HepG2 (cell line): ENCODE measurements at regions not wholly inside any gene's neighbourhood (a gene's known extent, or its start where the extent isn't known, plus 50 kb on each side); places are given as distances from the start of the nearest gene placed in this dataset.

Experiments used
- ATAC-seq: fragments of 200-7000 bp; cut with Tn5 transposase; 3 replicates; pipeline ENCODE4 v1.9.1; 2020; ENCODE audit warnings: mild to moderate bottlenecking, moderate library complexity
- BruUV-seq: library from RNA; stranded (reverse); fragments of 400-500 nt; replicated peaks from 2 replicates; lab custom pipeline; 2021; lab: Mats Ljungman, UMichigan
- CTCF ChIA-PET: fragments of 300-600 bp; formaldehyde crosslinking; extraction: SDS; loops from one replicate; lab custom pipeline; 2021; ENCODE audit warnings: low total read pairs, inconsistent platforms, low intra/inter-chr PET ratio; lab: Yijun Ruan, JAX
- POLR2A ChIA-PET: fragments of 350-600 bp; sonication (Branson Sonifier 250); formaldehyde crosslinking; loops from one replicate; lab custom pipeline; 2020; ENCODE audit warnings: antibody characterized with exemption, inconsistent platforms; lab: Yijun Ruan, JAX
- DNase-seq: peaks from one replicate; pipeline ENCODE4 v3.0.0-alpha.2; 2015; ENCODE audit warnings: low spot score
- FAIRE-seq: peaks from 3 replicates; lab custom pipeline; 2011; peaks lifted over from hg19 to GRCh38; lab: Jason Lieb, UNC
- H2AFZ ChIP-seq: one replicate; pipeline ENCODE4 v1.6.1; 2011; ENCODE audit warnings: low read length, inconsistent platforms
- H3K27ac ChIP-seq: fragments of 300-600 bp; 3 replicates; pipeline ENCODE4 v1.8.0; 2011; ENCODE audit warnings: mixed run types, mild to moderate bottlenecking, mixed read lengths, low read length, inconsistent platforms; ENCODE audit not compliant: insufficient read depth; ENCODE audit errors: extremely low read length
- H3K27me3 ChIP-seq, 2 experiments: fragments of 200-600 bp in 1 of 2; 2 replicates in 1 of 2; 3 replicates in 1 of 2; pipeline versions ENCODE4 v1.6.0 to v1.8.0; 2011; ENCODE audit warnings: low read length in 2 of 2, mild to moderate bottlenecking in 2 of 2, moderate library complexity in 2 of 2, inconsistent platforms in 1 of 2; ENCODE audit not compliant: insufficient read depth in 2 of 2, control insufficient read depth in 1 of 2
- H3K36me3 ChIP-seq, 2 experiments: fragments of 200-600 bp in 1 of 2; replicated peaks in 1 of 2; 2 replicates in 1 of 2; 3 replicates in 1 of 2; pipeline versions ENCODE4 v1.5.1 to v1.8.0; 2011; ENCODE audit warnings: low read length in 2 of 2, inconsistent platforms in 1 of 2; ENCODE audit not compliant: insufficient read depth in 2 of 2, control insufficient read depth in 1 of 2
- H3K4me1 ChIP-seq: 2 replicates; pipeline ENCODE4 v1.5.1; 2012; ENCODE audit warnings: low read length, inconsistent platforms; ENCODE audit not compliant: insufficient read depth
- H3K4me2 ChIP-seq: 2 replicates; pipeline ENCODE4 v1.6.0; 2011; ENCODE audit warnings: low read depth, low read length, inconsistent platforms
- H3K4me3 ChIP-seq, 3 experiments: fragments of 200-600 bp in 1 of 3; sonication (generic), shearing (Covaris generic) in 1 of 3; replicated peaks in 1 of 3; 2 replicates each; pipeline ENCODE4 v1.5.1; 2011 to 2016; ENCODE audit warnings: low read length in 3 of 3, inconsistent platforms in 2 of 3, low read depth in 2 of 3, mild to moderate bottlenecking in 2 of 3, control low read depth in 1 of 3, mixed read lengths in 1 of 3; ENCODE audit not compliant: insufficient read depth in 1 of 3
- H3K79me2 ChIP-seq: one replicate; pipeline ENCODE4 v1.6.1; 2011; ENCODE audit warnings: low read length, inconsistent platforms; ENCODE audit not compliant: insufficient read depth
- H3K9ac ChIP-seq: 2 replicates; pipeline ENCODE4 v1.6.0; 2011; ENCODE audit warnings: mild to moderate bottlenecking, low read depth, low read length, inconsistent platforms; ENCODE audit not compliant: insufficient read depth
- H3K9me3 ChIP-seq: 2 replicates; pipeline ENCODE4 v1.5.1; 2012; ENCODE audit warnings: mild to moderate bottlenecking, low read length
- H4K20me1 ChIP-seq: 2 replicates; pipeline ENCODE4 v1.6.0; 2011; ENCODE audit warnings: inconsistent platforms, mild to moderate bottlenecking, low read length, moderate library complexity; ENCODE audit not compliant: insufficient read depth
- ELF3 ChIP-seq: IDR thresholded peaks from 2 replicates; pipeline ENCODE4 v1.6.1; 2016; ENCODE audit warnings: missing genetic modification reagents, missing compliant biosample characterization
- FOXA3 ChIP-seq: IDR thresholded peaks from 2 replicates; pipeline ENCODE4 v1.6.1; 2016; ENCODE audit warnings: missing genetic modification reagents, missing compliant biosample characterization
- GATAD2A ChIP-seq: IDR thresholded peaks from 2 replicates; pipeline ENCODE4 v1.6.1; 2016
- HMG20A ChIP-seq: IDR thresholded peaks from 2 replicates; pipeline ENCODE4 v1.6.1; 2016; ENCODE audit warnings: borderline replicate concordance
- JARID2 ChIP-seq: sonication (generic); formaldehyde crosslinking; IDR thresholded peaks from 2 replicates; pipeline ENCODE4 v1.8.1; 2023; ENCODE audit warnings: missing genetic modification reagents, inconsistent platforms; ENCODE audit not compliant: insufficient replicate concordance
- PRMT3 ChIP-seq: sonication (generic); formaldehyde crosslinking; IDR thresholded peaks from 2 replicates; pipeline ENCODE4 v1.8.1; 2022; ENCODE audit warnings: low read depth, mild to moderate bottlenecking, moderate library complexity, missing genetic modification reagents, borderline replicate concordance
- RCOR2 ChIP-seq: IDR thresholded peaks from 2 replicates; pipeline ENCODE4 v1.6.1; 2016; ENCODE audit warnings: missing biosample characterization, missing genetic modification reagents
- SPEN ChIP-seq: sonication (generic); formaldehyde crosslinking; IDR thresholded peaks from 2 replicates; pipeline ENCODE4 v1.5.1; 2020; ENCODE audit warnings: low read depth, mild to moderate bottlenecking, missing genetic modification reagents
- TGIF2 ChIP-seq: IDR thresholded peaks from 2 replicates; pipeline ENCODE4 v1.6.1; 2016; ENCODE audit warnings: control low read depth, missing compliant biosample characterization
- ZC3H4 ChIP-seq: sonication (generic); formaldehyde crosslinking; IDR thresholded peaks from 2 replicates; pipeline ENCODE4 v1.4.0; 2020; ENCODE audit warnings: missing genetic modification reagents, borderline replicate concordance
- ZNF101 ChIP-seq: sonication (generic); formaldehyde crosslinking; IDR thresholded peaks from 2 replicates; pipeline ENCODE4 v1.4.0; 2020; ENCODE audit warnings: mild to moderate bottlenecking, low read depth, missing genetic modification reagents, borderline replicate concordance
- ZNF337 ChIP-seq: sonication (generic); formaldehyde crosslinking; IDR thresholded peaks from 2 replicates; pipeline ENCODE4 v1.5.1; 2020; ENCODE audit warnings: missing genetic modification reagents, low read depth, mild to moderate bottlenecking, borderline replicate concordance
- ZNF543 ChIP-seq: sonication (generic); formaldehyde crosslinking; IDR thresholded peaks from 2 replicates; pipeline ENCODE4 v1.4.0; 2020; ENCODE audit warnings: mild to moderate bottlenecking, missing genetic modification reagents
- ZNF749 ChIP-seq: sonication (generic); formaldehyde crosslinking; IDR thresholded peaks from 2 replicates; pipeline ENCODE4 v1.8.0; 2022; ENCODE audit warnings: mild to moderate bottlenecking, missing genetic modification reagents, moderate library complexity, borderline replicate concordance
- ZNF784 ChIP-seq: sonication (generic); formaldehyde crosslinking; IDR thresholded peaks from 2 replicates; pipeline ENCODE4 v1.5.1; 2020; ENCODE audit warnings: missing genetic modification reagents, mild to moderate bottlenecking, borderline replicate concordance
- ZNF883 ChIP-seq: sonication (generic); formaldehyde crosslinking; IDR thresholded peaks from 2 replicates; pipeline ENCODE4 v1.5.1; 2020; ENCODE audit warnings: mild to moderate bottlenecking, missing genetic modification reagents; ENCODE audit errors: not compliant biosample characterization
- in situ Hi-C: cut with HindIII; loops from 2 replicates; pipeline ENCODE4 v1.10.0; 2017; ENCODE audit warnings: low pct_unique_long_range_greater_than_20kb; ENCODE audit not compliant: extremely low pct_ligation_motif_present
- intact Hi-C: fragments of 100-400 bp; cut with micrococcal nuclease; formaldehyde crosslinking; loops from one replicate; pipeline ENCODE4 v1.10.0; 2022; ENCODE audit not compliant: unreplicated experiment
- TF ChIP-seq, protein P1 (sequence below): sonication (generic); formaldehyde crosslinking; IDR thresholded peaks from 2 replicates; pipeline ENCODE4 v1.5.1; 2020; ENCODE audit warnings: missing genetic modification reagents, mild to moderate bottlenecking, borderline replicate concordance

DNA sequence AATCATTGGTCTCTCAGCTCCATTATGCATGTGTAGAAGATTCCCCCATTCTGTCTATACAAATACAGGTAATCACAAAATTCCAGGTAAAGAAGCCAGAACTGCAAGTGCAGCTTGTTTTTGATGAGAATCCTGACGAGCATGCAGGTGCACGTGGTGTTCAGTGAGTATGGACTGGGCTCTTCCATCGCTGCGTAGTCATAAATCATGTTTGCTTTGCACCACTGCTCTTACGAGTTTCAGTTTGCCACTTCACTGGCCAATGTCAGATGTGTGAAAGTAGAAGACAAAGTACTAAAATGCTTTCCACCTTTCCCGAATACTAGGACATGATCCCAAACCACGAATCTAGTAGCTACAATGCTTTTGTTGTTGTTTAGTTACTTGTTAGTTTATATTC, 390.7 kb downstream of the LIG4 start (continued):
- TF ChIP-seq ZNF337 (CRISPR knock-in tag) (no peak), ZNF101 (CRISPR knock-in tag) (no peak), ZNF784 (no peak), PRMT3 (CRISPR knock-in tag) (no peak)

DNA sequence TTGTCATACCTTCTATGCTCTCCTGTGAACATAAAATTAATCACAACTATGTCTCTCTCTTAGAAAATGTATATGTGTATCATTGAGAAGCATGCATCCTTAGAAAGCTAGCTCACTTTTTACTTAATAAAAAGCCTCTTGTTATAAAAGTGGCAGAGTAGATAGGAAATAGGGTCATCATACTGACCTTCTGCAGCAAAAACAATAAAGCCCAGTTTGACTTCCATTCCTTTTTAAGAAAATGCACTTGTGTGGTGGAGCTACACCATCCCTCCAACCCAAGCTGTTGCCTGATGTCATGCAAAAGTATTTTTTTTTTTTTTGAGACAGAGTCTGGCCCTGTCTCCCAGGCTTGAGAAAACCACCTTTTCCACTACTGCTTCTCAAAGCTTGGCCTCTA, 393.3 kb downstream of the LIG4 start:
- Histone ChIP-seq H3K27ac (no peak overlapping the region), H3K9me3 (no peaks in the 10 kb centered on the region), H3K9ac (no peak overlapping the region), H2AFZ (no peak overlapping the region), H3K79me2 (no peaks in the 10 kb centered on the region), H3K27me3 (no peaks in the 10 kb centered on the region), H3K36me3 (no peaks in the 10 kb centered on the region), H4K20me1 (no peaks in the 10 kb centered on the region), H3K4me2 (no peak overlapping the region), H3K4me3 (no peak overlapping the region), H3K4me1 (no peaks in the 10 kb centered on the region)
- TF ChIP-seq RCOR2 (CRISPR knock-in tag) (no peak), SPEN (CRISPR knock-in tag) (no peak), FOXA3 (CRISPR knock-in tag) (no peak), HMG20A (CRISPR knock-in tag) (no peak), GATAD2A (CRISPR knock-in tag) (no peak), ZC3H4 (CRISPR knock-in tag) (no peak), ELF3 (CRISPR knock-in tag) (no peak), ZNF543 (no peak), TGIF2 (no peak), ZNF749 (CRISPR knock-in tag) (no peak), JARID2 (CRISPR knock-in tag) (no peak), ZNF883 (no peak)
- TF ChIP-seq, protein P1, sequence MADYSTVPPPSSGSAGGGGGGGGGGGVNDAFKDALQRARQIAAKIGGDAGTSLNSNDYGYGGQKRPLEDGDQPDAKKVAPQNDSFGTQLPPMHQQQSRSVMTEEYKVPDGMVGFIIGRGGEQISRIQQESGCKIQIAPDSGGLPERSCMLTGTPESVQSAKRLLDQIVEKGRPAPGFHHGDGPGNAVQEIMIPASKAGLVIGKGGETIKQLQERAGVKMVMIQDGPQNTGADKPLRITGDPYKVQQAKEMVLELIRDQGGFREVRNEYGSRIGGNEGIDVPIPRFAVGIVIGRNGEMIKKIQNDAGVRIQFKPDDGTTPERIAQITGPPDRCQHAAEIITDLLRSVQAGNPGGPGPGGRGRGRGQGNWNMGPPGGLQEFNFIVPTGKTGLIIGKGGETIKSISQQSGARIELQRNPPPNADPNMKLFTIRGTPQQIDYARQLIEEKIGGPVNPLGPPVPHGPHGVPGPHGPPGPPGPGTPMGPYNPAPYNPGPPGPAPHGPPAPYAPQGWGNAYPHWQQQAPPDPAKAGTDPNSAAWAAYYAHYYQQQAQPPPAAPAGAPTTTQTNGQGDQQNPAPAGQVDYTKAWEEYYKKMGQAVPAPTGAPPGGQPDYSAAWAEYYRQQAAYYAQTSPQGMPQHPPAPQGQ (CRISPR knock-in tag), result no peak
- DNase-seq (no peak), FAIRE-seq (no peak), ATAC-seq (no peak)
- ChIA-PET POLR2A (no interaction called here), CTCF (no interaction called here)
- BruUV-seq, result no TSS peak
- in situ Hi-C loops, result no loop called here
- intact Hi-C loops, result no loop called here
